ENCODE measurements at regions not wholly inside any gene's neighbourhood (a gene's known extent, or its start where the extent isn't known, plus 50 kb on each side); places are given as distances from the start of the nearest gene placed in this dataset.

DNA sequence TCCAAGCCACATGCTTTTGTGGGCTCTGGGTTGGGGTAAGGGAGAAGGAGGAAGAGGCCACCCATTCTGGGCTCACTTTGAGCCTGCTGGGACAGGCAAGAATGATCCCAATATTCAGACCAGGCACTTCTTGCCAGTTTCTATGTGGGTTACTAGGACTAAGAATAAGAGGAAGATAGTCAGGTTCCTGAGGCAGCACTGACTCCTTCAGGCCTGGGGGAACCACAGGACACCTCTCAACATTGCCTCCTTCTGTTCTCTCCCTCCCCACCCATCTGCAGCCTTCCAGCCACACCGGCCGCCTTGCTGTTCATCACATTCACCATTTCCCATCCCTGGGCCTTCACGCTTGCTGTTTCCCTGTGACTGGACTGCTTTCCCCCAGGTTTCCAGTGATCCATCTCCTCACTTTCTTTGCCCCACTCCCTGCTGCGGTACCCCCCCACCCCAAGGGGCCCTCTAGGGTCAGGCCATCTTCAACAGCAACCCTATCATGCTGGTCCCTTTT is 69.2 kb upstream of the SIRPA start:
- TF ChIP-seq POLR2A (IDR thresholded peaks at IDR 0.05; ENCODE audit: low read depth, low read length) = no peak
- TF ChIP-seq, protein P1, sequence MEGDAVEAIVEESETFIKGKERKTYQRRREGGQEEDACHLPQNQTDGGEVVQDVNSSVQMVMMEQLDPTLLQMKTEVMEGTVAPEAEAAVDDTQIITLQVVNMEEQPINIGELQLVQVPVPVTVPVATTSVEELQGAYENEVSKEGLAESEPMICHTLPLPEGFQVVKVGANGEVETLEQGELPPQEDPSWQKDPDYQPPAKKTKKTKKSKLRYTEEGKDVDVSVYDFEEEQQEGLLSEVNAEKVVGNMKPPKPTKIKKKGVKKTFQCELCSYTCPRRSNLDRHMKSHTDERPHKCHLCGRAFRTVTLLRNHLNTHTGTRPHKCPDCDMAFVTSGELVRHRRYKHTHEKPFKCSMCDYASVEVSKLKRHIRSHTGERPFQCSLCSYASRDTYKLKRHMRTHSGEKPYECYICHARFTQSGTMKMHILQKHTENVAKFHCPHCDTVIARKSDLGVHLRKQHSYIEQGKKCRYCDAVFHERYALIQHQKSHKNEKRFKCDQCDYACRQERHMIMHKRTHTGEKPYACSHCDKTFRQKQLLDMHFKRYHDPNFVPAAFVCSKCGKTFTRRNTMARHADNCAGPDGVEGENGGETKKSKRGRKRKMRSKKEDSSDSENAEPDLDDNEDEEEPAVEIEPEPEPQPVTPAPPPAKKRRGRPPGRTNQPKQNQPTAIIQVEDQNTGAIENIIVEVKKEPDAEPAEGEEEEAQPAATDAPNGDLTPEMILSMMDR (IDR thresholded peaks at IDR 0.05; ENCODE audit: extremely low read depth in 1 of 2, insufficient read depth in 1 of 2, low read depth in 1 of 2, low read length in 2 of 2) = no peak
- TF ChIP-seq FOS (IDR thresholded peaks at IDR 0.05; ENCODE audit: borderline replicate concordance, insufficient read depth, low read length) = no peak
- TF ChIP-seq POLR2AphosphoS5 (IDR thresholded peaks at IDR 0.05; ENCODE audit: insufficient read depth, low read depth, low read length) = no peak
- TF ChIP-seq EZH2 (IDR thresholded peaks at IDR 0.05; ENCODE audit: borderline replicate concordance, low read depth, low read length, severe bottlenecking) = no peak
- TF ChIP-seq, protein P2, sequence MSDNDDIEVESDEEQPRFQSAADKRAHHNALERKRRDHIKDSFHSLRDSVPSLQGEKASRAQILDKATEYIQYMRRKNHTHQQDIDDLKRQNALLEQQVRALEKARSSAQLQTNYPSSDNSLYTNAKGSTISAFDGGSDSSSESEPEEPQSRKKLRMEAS (IDR thresholded peaks at IDR 0.05; ENCODE audit: insufficient read depth, insufficient read length) = no peak
- no peak for TF ChIP-seq JUN (IDR thresholded peaks at IDR 0.05; ENCODE audit: borderline replicate concordance, insufficient read depth, insufficient read length, low read depth)
- TF ChIP-seq MYC (IDR thresholded peaks at IDR 0.05; ENCODE audit: low read depth, low read length) = no peak
- no peak for TF ChIP-seq GATA2 (IDR thresholded peaks at IDR 0.05; ENCODE audit: insufficient read depth, insufficient read length, low read depth, low read length)

Data from endothelial cell of umbilical vein (primary cell).